Left cardiac atrium (tissue), 4 donors: ENCODE measurements at regions not wholly inside any gene's neighbourhood (a gene's known extent, or its start where the extent isn't known, plus 50 kb on each side); places are given as distances from the start of the nearest gene placed in this dataset.
"Not testable (repeated sequence)": the region's sequence is repeated elsewhere in the genome, so short reads cannot be mapped to it uniquely, and the experiment has no call there.

Experiments
- ATAC-seq, 2 donors: fragments of 200-7000 bp; cut with Tn5 transposase; one replicate each; pipeline ENCODE4 v1.9.1; 2020; ENCODE audit warnings: mild to moderate bottlenecking in 2 of 2, moderate library complexity in 2 of 2
- DNase-seq: peaks from one replicate; pipeline ENCODE4 v3.0.0-alpha.2; 2020
- intact Hi-C, 2 donors: fragments of 100-400 bp; cut with DNase I; formaldehyde crosslinking; loops; one replicate each; pipeline versions ENCODE4 v1.14.1 to v1.15.1; 2022 to 2023
- donor health status: DM: no; HTN: yes; CAD: no.
- donor health status: DM: no; HTN: yes; CAD: no; lungs with severe emphysema.
- donor health status: DM: yes; HTN: yes; CAD: no.
- donor health status: Dilated cardiomyopathy.

DNA sequence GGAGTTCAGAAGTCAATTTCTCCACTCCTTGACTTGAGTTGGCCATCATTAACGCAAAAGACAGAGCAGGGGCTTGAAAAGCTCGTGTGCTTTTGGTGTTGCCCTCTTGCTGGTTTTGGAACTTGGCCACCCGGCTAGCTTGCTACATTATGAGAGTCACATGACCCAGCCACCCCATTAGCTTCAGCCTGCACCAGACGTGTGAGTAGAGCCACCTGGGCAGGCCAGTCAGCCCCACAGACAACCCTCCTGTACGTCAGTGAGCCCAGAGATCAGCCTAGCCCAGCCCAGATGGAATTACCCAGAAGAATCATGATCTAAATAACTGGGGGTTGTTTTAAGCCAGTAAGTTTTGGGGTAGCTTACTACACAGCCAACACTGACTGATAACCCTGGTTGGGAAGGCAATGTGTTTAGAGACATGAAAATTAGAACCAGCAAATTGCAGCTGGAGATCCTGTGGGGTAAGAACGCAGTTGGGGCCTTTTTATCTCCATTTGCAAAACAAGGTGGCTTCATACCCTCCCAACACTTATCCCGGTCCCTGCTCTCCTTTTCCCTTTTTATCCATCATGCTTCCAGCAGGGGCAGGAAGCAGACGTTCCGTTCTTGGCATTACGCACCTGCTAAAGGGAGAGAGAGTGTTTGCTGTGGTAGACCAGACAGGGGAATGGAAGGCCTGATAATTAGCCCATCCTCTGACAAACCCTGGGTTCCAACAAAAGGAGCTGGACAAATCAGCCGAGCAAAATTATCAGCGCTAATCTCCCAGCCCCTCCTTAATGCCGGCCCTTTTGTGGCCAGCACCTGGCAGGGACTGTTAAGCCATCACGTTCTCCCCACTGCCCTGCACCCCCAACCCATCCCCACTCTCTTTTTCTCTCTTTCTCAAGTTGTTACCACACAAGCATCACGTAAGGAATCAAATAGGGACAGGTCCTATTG is 548.7 kb upstream of the CADM1 start:
- ATAC-seq (no peak), DNase-seq (no peak)
- intact Hi-C loops = no loop called here

DNA sequence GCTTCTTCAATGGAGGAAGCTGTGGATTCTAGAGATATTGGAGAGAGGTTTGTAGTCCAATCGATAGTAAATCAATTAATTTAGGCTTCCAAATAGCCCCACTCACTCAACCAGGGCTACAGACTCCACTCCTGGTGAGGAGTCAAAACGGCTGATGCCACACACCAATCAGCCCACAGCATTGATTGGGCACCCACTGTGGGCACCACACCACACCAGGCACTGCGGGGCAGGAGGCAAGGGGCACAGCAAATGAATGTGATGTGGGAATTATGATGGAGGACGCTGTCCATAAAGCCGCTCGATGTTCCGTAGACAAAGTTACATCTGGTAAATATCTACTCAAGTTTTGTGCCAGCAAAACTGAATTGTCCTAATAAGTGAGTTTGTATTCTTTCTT is 547.3 kb upstream of the CADM1 start:
- no peak for DNase-seq
- intact Hi-C loops = no loop called here
- ATAC-seq = no peak

DNA sequence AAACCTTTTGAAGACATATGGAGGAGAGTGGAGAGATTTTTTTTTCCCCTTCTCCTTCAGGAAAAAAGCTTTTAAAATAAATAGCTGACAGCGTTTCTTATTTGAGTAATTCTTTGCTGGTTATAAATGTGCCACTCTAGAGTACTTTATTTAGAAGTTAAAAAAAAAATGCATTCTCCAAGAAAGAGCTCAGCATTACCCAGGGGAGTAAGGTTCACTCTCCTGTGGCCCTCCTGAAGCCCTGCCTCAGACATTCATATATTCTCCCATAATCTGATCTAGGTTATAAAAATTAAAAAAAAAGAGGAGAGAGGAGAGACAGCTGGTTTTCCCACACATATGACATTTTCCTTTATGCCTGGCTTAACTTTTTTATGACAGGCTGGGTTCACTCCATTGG is 545.2 kb upstream of the CADM1 start:
- intact Hi-C loops = no loop called here

DNA sequence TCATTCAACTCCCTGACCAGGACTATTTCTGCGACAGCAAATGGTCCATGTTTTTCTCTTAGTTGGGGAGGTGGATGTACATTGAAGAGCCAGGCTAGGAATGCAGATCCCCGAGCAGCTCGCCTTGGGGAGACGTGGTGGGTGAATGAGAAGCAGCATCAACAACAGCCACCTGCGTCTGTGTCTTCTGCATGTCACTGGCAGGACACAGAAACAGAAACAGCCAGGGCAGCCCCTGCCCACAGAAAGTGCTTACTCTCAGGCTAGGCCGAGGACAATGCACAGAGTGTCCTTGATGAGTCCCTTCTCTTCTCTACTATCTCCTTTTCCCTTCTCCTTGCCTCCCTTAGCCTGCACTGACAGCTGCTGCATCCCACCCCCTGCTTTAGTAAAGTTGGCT is 541.9 kb upstream of the CADM1 start:
- DNase-seq (no peak), ATAC-seq (no peak)
- intact Hi-C loops = no loop called here

More for the DNA sequence above, 545.2 kb upstream of the CADM1 start:
- no peak for ATAC-seq
- DNase-seq = no peak

DNA sequence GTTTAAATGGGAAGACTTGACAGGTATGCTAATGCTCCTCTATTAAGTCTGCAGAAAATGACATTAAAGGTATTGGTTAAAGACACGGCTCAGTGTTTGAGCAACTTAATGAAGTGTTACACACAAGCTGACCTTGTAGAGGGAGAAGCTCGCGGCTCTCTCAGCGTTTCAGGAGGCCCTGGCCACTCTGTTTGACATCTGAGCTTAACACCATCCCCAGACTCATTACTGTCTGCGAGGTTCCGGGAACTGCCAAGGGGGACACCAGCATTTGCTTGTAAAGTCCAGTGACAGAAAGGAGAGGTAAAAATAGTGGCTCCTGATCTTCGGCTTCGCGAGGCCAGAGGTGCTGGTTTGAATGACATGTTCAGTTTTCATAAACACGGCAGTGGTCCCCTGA is 540.7 kb upstream of the CADM1 start:
- ATAC-seq = no peak
- intact Hi-C loops = no loop called here
- no peak for DNase-seq

DNA sequence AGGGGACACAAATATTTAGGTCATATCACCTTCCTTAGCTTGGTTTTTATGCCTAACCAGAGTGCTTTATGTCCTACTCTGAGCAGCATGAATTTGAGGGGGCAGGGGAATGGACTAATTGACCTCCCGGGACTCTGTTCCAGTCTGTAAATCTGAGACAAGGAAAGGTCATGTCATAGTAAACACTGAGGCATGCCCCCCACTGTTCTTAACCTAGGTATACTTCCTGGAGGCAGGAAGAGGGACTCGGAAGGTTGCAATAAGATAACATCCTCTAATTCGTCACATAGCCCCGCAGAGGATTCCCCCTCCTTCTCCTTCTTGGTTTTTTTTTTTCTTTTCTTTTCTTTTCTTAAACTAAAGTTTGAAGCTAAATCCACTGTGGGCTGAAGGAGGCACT is 540.3 kb upstream of the CADM1 start:
- DNase-seq = no peak
- no peak for ATAC-seq
- intact Hi-C loops = no loop called here

DNA sequence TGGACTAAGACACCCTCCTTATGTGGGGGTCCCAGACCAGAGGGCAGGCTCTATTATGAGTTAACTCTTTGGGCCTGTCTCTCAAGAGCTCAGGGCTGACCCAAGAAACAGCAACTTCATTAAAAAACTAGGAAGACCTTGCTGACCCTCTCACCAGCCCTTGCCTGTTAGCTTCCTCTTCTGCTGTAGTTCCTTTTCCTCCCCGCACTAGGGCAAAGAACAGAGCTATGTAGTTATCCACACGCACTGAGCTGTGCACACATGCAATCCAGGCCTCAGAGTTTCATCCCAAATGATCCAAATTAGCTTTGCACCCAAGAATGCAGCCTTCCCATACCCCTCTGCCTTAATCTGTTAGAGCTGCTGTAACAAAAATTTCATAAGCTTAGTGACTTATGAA is 539.6 kb upstream of the CADM1 start:
- intact Hi-C loops = no loop called here
- ATAC-seq (no peak), DNase-seq (no peak)

DNA sequence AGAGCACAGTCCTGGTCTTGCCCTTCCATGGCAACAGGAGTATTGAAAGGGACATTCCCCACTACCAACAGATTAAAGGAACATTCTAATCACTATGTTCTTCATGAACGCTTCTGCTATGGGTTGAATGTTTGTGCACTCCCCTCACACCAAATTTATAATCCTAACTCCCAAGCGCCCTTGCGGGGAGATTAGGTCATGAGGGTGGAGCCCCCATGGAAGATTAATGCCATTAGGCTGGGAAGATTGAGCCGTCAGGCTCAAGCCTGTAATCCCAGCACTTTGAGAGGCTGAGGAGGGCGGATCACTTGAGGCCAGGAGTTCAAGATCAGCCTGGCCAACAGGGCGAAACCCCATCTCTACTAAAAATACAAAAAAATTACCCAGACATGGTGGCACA is 538.8 kb upstream of the CADM1 start:
- DNase-seq, ATAC-seq, intact Hi-C loops: not testable (repeated sequence)

DNA sequence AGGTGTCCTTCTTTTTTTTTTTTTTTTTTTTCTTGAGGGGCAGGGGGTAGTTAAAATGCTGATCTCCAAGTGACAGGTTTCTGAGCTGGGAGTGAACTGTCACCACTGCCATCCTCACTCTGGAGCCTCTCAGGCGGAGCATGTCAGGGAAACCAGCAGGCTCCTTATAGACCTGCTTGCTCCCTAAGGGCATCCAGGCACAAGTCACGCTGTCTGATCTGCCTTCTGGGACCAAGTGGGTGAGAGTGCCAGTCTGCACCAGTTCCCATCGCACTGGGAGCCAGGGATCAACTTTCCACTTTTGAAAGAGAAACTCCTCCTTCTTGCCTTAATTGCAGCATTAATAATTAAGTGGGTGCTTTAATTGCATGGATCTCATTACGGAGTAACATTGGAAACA is 537.9 kb upstream of the CADM1 start:
- intact Hi-C loops = no loop called here
- no peak for DNase-seq
- no peak for ATAC-seq

DNA sequence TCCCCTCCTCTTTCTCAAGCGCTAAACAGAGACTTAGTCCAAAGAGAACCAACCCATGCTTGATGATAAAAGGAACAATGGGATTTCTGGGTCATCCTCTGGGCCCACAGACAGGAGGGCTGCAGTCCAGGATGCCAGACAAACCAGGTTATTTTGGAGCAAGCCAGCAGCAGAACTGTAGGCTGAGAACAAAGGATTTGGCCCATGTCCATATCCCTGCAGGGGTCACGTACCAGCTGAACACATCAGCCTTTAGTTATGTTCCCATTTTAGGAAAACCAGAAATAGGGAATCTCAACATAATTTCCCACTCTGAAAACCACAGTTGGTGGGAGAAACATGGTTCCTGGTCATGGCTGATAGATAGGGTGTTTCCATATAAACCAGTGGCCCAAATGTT is 533.6 kb upstream of the CADM1 start:
- DNase-seq = no peak
- intact Hi-C loops = no loop called here
- ATAC-seq = no peak

DNA sequence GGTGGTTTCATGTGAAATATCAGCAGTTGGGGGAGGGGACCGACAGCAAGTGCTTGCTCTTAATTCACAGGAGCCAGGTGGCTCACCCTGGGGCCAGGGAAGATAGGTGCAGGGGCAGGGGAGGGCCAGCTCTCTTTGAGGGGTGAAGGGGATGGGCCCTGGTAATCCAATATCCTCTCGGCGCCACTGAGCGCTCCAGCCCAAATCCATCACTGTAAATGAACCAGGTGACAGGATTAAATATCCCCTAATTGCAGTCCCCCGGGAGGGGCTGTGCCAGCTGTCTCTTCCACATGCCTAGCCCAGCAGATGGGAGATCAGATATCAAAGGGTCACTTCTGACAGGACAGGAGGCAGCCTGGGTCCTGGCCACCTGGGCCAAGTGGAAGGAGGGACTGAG is 531.8 kb upstream of the CADM1 start:
- intact Hi-C loops = no loop called here
- DNase-seq = no peak
- ATAC-seq = no peak

DNA sequence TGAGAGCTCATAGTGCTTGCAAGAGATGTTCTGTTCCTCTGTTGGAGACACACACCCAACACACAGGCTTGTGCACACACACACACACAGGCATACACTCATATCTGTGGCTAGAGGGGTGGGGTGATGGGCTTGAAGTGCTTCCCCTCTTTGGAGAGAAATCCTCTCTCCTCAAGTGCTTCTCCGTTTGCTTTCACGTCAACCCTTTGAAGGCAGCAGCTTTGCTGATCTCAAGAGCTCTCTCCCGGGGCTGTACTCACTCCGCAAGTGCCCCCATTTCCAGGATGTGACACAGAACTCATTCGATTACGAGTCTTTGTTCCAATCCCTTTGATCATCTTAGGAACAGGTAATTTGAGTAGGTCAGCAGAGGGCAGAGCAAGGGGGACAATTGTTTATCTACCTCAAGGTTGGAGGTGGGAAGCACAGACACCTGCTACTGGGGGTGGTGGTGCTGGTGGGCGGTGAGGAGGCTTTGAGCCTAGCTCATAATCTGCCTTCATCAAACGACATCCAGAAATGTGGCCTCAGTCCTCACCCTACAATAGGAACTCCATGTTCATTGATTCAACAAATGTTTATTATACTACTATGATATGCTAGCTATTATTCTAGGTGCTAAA is 529.8 kb upstream of the CADM1 start:
- DNase-seq (no peak), ATAC-seq (no peak)
- intact Hi-C loops = no loop called here

DNA sequence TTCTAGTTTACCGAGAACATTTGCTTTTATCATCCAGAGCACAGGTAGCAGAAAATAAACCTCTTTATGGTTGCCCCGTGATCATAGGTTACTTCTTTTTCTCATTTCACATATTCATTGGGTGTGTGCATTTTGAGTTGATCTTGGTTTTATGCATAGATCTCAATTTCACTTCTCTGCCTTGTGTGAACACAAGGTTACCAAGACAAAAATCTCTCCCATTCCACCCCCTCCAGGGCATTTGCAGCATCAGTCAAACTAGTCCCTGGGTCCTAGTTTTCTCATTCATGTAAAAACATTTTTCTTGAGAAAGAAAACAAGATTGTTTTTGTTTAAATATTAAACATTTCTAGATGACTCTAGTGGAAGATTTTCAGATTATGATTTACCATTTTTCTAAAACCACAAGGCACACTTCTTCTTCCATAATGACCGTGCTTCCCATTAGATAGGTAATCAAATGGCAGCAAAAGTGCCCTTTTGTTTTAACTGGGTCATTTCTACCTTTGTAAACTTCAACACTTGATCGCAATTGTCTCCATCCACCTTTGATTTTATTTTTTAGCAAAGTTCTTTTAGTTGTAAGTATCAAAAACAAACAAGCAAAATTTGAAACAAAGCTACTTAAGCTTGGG is 526.6 kb upstream of the CADM1 start:
- DNase-seq (no peak), ATAC-seq (no peak)
- intact Hi-C loops = no loop called here

DNA sequence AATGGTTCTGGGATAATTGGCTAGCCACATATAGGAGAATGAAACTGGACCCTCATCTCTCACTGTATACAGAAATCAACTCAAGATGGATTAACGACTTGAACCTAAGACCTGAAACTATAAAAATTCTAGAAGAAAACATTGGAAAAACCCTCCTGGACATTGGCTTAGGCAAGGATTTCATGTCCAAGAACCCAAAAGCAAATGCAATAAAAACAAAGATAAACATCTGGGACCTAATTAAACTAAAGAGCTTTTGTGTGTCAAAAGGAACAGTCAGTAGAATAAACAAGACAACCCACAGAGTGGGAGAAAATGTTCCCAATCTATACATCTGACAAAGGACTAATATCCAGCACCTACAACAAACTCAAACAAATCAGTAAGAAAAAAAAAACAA is 524.3 kb upstream of the CADM1 start:
- ATAC-seq, DNase-seq, intact Hi-C loops: not testable (repeated sequence)

DNA sequence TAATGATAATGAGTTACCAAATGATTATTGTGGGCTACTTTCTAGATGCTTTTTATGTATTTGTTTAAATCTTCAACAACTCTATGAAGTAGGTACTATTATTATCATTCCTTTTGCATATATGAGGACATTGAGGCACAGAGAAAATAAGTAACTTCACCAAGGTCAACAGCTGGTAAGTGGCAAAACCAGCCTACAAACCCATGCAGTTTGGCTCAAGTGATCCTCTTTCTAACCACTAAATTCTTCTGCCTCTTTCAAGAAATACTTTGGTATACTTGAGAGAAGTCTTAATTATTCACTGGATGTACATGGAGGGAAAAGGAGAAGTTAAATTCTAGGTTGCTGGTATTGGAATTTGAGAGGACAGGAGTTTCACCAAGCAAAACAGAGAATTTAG is 495.2 kb upstream of the CADM1 start:
- DNase-seq (no peak), ATAC-seq (no peak)
- intact Hi-C loops = loop anchor here in 1 of 2 donors (10.0 kb wide), 1 partner anchor 275 kb away; no protein-coding TSS in a partner anchor

DNA sequence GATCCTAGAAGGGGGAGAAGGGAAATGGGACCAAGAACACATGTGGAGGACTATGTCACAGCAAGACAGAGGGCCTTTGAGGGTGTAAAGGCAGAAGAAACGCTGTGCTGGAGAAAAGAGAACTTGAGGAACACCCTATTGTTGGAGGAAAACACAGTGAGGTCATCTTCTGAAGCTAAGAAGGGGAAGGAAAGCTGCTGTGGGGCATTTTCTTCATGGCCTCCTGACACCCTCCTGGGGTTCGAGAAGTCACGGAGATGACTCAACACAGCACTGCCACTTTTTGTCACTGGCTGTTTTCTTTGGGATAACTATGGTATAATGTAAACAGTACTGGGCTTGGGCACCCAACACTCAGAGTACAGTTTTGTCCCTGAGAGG is 492.6 kb upstream of the CADM1 start:
- ATAC-seq (peak in 1 of 2 donors; percentile 64), DNase-seq (no peak)
- intact Hi-C loops = loop anchor here in 1 of 2 donors (10.0 kb wide), 1 partner anchor 278 kb away; no protein-coding TSS in a partner anchor

DNA sequence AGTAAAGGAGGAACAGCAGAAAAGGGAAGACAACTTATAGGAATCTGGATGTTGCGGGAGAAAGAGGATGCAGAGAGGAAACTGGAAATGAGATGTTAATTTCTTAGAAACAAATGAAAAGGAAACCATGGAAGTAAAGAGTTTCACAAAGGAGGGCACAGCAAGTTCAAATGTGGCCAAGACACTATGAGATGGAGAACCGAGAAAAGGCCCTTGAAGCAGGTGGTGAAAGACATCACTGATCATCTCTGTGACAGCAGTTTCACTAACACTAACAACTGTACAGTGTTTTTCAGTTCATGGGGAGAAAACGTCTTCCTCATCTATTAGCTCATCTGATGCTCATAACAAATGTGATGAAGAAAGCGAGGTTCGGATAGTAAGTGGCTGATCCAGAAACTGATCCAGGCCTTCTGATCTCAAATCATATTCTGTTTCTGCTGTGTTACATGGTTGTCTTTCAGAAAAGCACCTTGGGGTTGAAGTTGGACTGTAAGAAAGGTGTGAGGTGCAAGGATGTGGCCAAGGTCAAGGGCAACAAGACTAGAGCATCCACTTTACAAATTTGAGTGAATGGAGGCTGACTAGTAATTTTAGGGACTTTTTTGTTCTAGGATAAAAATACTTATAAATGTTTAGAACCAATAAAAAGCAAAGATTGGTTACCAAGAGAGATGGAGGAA is 492.1 kb upstream of the CADM1 start:
- DNase-seq (no peak), ATAC-seq (no peak)
- intact Hi-C loops = loop anchor here in 1 of 2 donors (10.0 kb wide), 1 partner anchor 279 kb away; no protein-coding TSS in a partner anchor

DNA sequence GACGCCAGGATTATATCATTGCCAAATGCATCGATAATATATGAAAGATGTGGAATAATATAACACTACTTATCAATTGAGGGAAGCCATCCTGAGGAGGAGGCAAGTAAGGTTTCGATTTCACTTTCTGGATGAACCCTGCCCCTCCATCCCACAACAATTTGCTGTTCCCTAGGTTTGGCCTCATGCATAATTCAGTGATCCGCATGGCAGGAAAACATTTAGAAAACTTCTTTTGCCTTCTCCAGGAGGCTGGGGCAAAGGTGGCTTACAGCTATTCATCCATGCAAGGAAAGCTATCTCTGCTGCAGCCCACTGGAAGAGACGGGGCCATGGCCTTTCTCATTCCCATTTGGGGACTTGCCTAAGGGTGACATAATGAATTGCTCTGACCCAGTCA is 489.4 kb upstream of the CADM1 start:
- DNase-seq (no peak), ATAC-seq (no peak)
- intact Hi-C loops = loop anchor here in 1 of 2 donors (10.0 kb wide), 1 partner anchor 281 kb away; no protein-coding TSS in a partner anchor

DNA sequence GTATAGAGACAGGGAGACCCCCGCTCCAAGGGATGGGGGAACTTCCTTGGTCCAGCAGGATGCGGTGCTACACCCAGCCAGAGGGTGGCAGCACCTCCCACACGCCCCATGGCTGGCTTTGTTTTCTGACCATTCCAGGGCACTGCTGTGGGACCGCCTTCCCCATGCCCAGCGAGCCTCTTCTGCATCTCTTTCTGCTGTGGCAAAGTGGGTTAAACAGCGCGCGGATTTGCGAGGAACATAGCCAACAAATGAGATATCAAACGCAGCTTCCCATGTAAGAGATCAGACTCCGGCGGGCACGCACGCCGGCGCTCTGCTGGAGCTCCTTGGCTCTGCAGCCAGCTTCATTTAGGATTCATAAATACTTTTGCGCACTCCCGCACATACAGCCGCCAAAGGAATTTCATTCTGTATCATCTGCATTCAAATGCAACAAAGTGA is 485.8 kb upstream of the CADM1 start:
- peak in 1 of 2 donors; percentile 81 for ATAC-seq
- peak; percentile 28 for DNase-seq

More for the DNA sequence above, 485.8 kb upstream of the CADM1 start:
- intact Hi-C loops = loop anchor here in 1 of 2 donors (10.0 kb wide), 1 partner anchor 285 kb away; no protein-coding TSS in a partner anchor
